HEK293 (cell line): ENCODE measurements at regions not wholly inside any gene's neighbourhood (a gene's known extent, or its start where the extent isn't known, plus 50 kb on each side); places are given as distances from the start of the nearest gene placed in this dataset.

Experiments
- CTCF ChIA-PET: fragments of 350-600 bp; formaldehyde crosslinking; extraction: SDS; loops from one replicate; lab custom pipeline; 2021; ENCODE audit warnings: antibody characterized with exemption; lab: Yijun Ruan, JAX
- POLR2A ChIA-PET: fragments of 300-600 bp; formaldehyde crosslinking; extraction: SDS; loops from one replicate; lab custom pipeline; 2020; ENCODE audit warnings: antibody characterized with exemption, inconsistent platforms; lab: Yijun Ruan, JAX
- H3K27ac ChIP-seq: fragments of 200-500 bp; sonication (Bioruptor generic); 2 replicates; pipeline ENCODE4 v1.5.1; 2014; ENCODE audit warnings: low read depth, low read length, control low read depth, inconsistent platforms; ENCODE audit errors: extremely low read depth
- H3K36me3 ChIP-seq, 2 experiments: fragments of 200-500 bp in 1 of 2; sonication (Bioruptor generic) in 1 of 2; 1 replicate in 1 of 2; 2 replicates in 1 of 2; pipeline ENCODE4 v1.5.1; 2014 to 2017; ENCODE audit warnings: inconsistent platforms in 2 of 2, low read length in 2 of 2; ENCODE audit not compliant: control insufficient read depth in 2 of 2, insufficient read depth in 1 of 2
- H3K4me1 ChIP-seq: fragments of 200-500 bp; sonication (Bioruptor generic); 2 replicates; pipeline ENCODE4 v1.5.1; 2014; ENCODE audit warnings: mild to moderate bottlenecking, low read length, inconsistent platforms; ENCODE audit not compliant: control insufficient read depth, insufficient read depth
- H3K4me3 ChIP-seq: 2 replicates; pipeline ENCODE4 v1.5.1; 2011; ENCODE audit warnings: low read depth, mild to moderate bottlenecking, control low read depth, low read length, moderate library complexity
- H3K9me3 ChIP-seq: fragments of 200-500 bp; sonication (Bioruptor generic); 2 replicates; pipeline ENCODE4 v1.5.1; 2014; ENCODE audit warnings: low read depth, low read length, inconsistent platforms; ENCODE audit not compliant: control insufficient read depth, insufficient read depth
- BCL11A ChIP-seq: fragments of 450-650 bp; formaldehyde crosslinking; IDR thresholded peaks from 2 replicates; pipeline ENCODE4 v1.5.1; 2016; ENCODE audit warnings: low read depth, missing biosample characterization, missing genetic modification characterization
- GLIS2 ChIP-seq: fragments of 450-650 bp; formaldehyde crosslinking; IDR thresholded peaks from 2 replicates; pipeline ENCODE4 v1.5.1; 2016; ENCODE audit warnings: missing biosample characterization, missing genetic modification characterization
- HOXC10 ChIP-seq: sonication (generic); formaldehyde crosslinking; IDR thresholded peaks from 2 replicates; pipeline ENCODE4 v1.8.1; 2023; ENCODE audit warnings: mild to moderate bottlenecking, missing genetic modification reagents
- MZF1 ChIP-seq: fragments of 450-650 bp; formaldehyde crosslinking; IDR thresholded peaks from 2 replicates; pipeline ENCODE4 v1.5.1; 2017; ENCODE audit warnings: missing biosample characterization, missing genetic modification characterization, borderline replicate concordance
- SP7 ChIP-seq: fragments of 450-650 bp; formaldehyde crosslinking; IDR thresholded peaks from 2 replicates; pipeline ENCODE4 v1.5.1; 2016; ENCODE audit warnings: missing biosample characterization, missing genetic modification characterization
- ZBTB11 ChIP-seq: fragments of 450-650 bp; formaldehyde crosslinking; conservative IDR thresholded peaks from 2 replicates; pipeline ENCODE4 v1.5.1; 2016; ENCODE audit warnings: low read depth, missing biosample characterization, missing genetic modification characterization
- ZFHX2 ChIP-seq: fragments of 450-650 bp; formaldehyde crosslinking; conservative IDR thresholded peaks from 2 replicates; pipeline ENCODE4 v1.5.1; 2016; ENCODE audit warnings: missing biosample characterization, missing genetic modification characterization
- ZIC2 ChIP-seq: fragments of 450-650 bp; formaldehyde crosslinking; IDR thresholded peaks from 2 replicates; pipeline ENCODE4 v1.5.1; 2016; ENCODE audit warnings: missing biosample characterization, missing genetic modification characterization
- ZNF132 ChIP-seq: fragments of 450-650 bp; formaldehyde crosslinking; IDR thresholded peaks from 2 replicates; pipeline ENCODE4 v1.5.1; 2017; ENCODE audit warnings: missing biosample characterization, missing genetic modification characterization, borderline replicate concordance
- ZNF202 ChIP-seq: fragments of 450-650 bp; formaldehyde crosslinking; IDR thresholded peaks from 2 replicates; pipeline ENCODE4 v1.5.1; 2016; ENCODE audit warnings: missing biosample characterization, missing genetic modification characterization, borderline replicate concordance
- ZNF221 ChIP-seq: fragments of 450-650 bp; formaldehyde crosslinking; IDR thresholded peaks from 2 replicates; pipeline ENCODE4 v1.5.1; 2017; ENCODE audit warnings: missing biosample characterization, missing genetic modification characterization, borderline replicate concordance
- ZNF274 ChIP-seq, 2 experiments: fragments of 200-500 bp in 1 of 2; fragments of 450-650 bp in 1 of 2; sonication (Bioruptor generic) in 1 of 2; formaldehyde crosslinking in 1 of 2; IDR thresholded peaks; 2 replicates each; pipeline versions ENCODE4 v1.5.1 to v1.6.1; 2014 to 2016; ENCODE audit warnings: borderline replicate concordance in 1 of 2, inconsistent platforms in 1 of 2, low read length in 1 of 2, missing biosample characterization in 1 of 2, missing genetic modification characterization in 1 of 2
- ZNF350 ChIP-seq: fragments of 450-650 bp; formaldehyde crosslinking; IDR thresholded peaks from 2 replicates; pipeline ENCODE4 v1.5.0; 2017; ENCODE audit warnings: missing biosample characterization, mild to moderate bottlenecking, missing genetic modification characterization
- ZNF394 ChIP-seq: fragments of 450-650 bp; formaldehyde crosslinking; IDR thresholded peaks from 2 replicates; pipeline ENCODE4 v1.5.1; 2016; ENCODE audit warnings: missing biosample characterization, missing genetic modification characterization, mild to moderate bottlenecking, moderate library complexity, borderline replicate concordance
- ZNF416 ChIP-seq: fragments of 450-650 bp; formaldehyde crosslinking; IDR thresholded peaks from 2 replicates; pipeline ENCODE4 v1.5.1; 2016; ENCODE audit warnings: missing biosample characterization, missing genetic modification characterization
- ZNF426 ChIP-seq: fragments of 450-650 bp; formaldehyde crosslinking; IDR thresholded peaks from 2 replicates; pipeline ENCODE4 v1.5.1; 2017; ENCODE audit warnings: missing biosample characterization, missing genetic modification characterization, mild to moderate bottlenecking, inconsistent platforms, moderate library complexity
- ZNF513 ChIP-seq: fragments of 450-650 bp; IDR thresholded peaks from 2 replicates; pipeline ENCODE4 v1.5.1; 2018; ENCODE audit warnings: missing biosample characterization, missing genetic modification characterization
- ZNF600 ChIP-seq: fragments of 450-650 bp; formaldehyde crosslinking; IDR thresholded peaks from 2 replicates; pipeline ENCODE4 v1.5.1; 2016; ENCODE audit warnings: missing biosample characterization, missing genetic modification characterization
- ZNF610 ChIP-seq: fragments of 450-650 bp; formaldehyde crosslinking; IDR thresholded peaks from 2 replicates; pipeline ENCODE4 v1.5.1; 2016; ENCODE audit warnings: missing biosample characterization, missing genetic modification characterization, borderline replicate concordance
- ZNF621 ChIP-seq: fragments of 450-650 bp; formaldehyde crosslinking; IDR thresholded peaks from 2 replicates; pipeline ENCODE4 v1.5.1; 2017; ENCODE audit warnings: missing biosample characterization, missing genetic modification characterization
- ZNF623 ChIP-seq: fragments of 450-650 bp; formaldehyde crosslinking; IDR thresholded peaks from 2 replicates; pipeline ENCODE4 v1.5.1; 2016; ENCODE audit warnings: missing biosample characterization, missing genetic modification characterization
- ZNF670 ChIP-seq: fragments of 450-650 bp; formaldehyde crosslinking; IDR thresholded peaks from 2 replicates; pipeline ENCODE4 v1.5.1; 2016; ENCODE audit warnings: missing biosample characterization, missing genetic modification characterization, low read depth
- TF ChIP-seq, protein P1 (sequence below): fragments of 450-650 bp; formaldehyde crosslinking; IDR thresholded peaks from 2 replicates; pipeline ENCODE4 v1.5.1; 2016; ENCODE audit warnings: missing biosample characterization, missing genetic modification characterization
- TF ChIP-seq, protein P2 (sequence below): fragments of 450-650 bp; formaldehyde crosslinking; IDR thresholded peaks from 2 replicates; pipeline ENCODE4 v1.5.1; 2016; ENCODE audit warnings: missing biosample characterization, missing genetic modification characterization

DNA sequence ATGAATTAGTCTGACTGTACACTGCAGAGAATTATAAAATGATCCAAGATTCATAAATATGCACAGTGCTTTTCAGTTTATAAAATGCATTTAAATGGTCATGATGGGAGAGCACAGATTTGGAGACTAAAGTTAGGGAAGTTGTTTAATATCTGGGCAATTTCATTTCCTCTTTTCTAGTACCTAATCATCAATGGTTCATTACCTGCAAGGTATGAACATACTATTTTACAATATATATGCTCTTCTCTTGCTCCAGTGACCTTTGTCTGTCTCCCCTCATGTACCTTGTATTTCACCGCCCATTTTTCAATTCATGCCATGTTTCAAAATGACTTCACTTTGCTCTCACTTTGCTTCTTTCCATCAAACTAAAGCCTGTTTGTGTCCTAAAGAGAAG is 114.5 kb downstream of the SUCNR1 start:
- CTCF ChIA-PET, result no interaction called here
- Histone ChIP-seq H3K4me1 (no peaks in the 10 kb centered on the region), H3K36me3 (no peaks in the 10 kb centered on the region), H3K4me3 (no peak overlapping the region), H3K27ac (no peak overlapping the region), H3K9me3 (no peaks in the 10 kb centered on the region)
- POLR2A ChIA-PET, result no interaction called here
- no peak for TF ChIP-seq ZIC2 (tag by site-specific recombination)
- TF ChIP-seq ZNF623 (tag by site-specific recombination), result no peak
- TF ChIP-seq ZNF610 (tag by site-specific recombination), result no peak
- no peak for TF ChIP-seq ZNF621
- TF ChIP-seq HOXC10 (CRISPR knock-in tag), result no peak
- no peak for TF ChIP-seq ZNF670 (tag by site-specific recombination)
- TF ChIP-seq BCL11A (tag by site-specific recombination), result no peak
- no peak for TF ChIP-seq GLIS2 (tag by site-specific recombination)
- TF ChIP-seq ZNF350 (tag by site-specific recombination), result no peak
- TF ChIP-seq ZNF274 (IDR thresholded peaks at IDR 0.05; ENCODE audit: low read length), result no peak
- no peak for TF ChIP-seq ZNF274 (tag by site-specific recombination; IDR thresholded peaks at IDR 0.05; ENCODE audit: borderline replicate concordance)

DNA sequence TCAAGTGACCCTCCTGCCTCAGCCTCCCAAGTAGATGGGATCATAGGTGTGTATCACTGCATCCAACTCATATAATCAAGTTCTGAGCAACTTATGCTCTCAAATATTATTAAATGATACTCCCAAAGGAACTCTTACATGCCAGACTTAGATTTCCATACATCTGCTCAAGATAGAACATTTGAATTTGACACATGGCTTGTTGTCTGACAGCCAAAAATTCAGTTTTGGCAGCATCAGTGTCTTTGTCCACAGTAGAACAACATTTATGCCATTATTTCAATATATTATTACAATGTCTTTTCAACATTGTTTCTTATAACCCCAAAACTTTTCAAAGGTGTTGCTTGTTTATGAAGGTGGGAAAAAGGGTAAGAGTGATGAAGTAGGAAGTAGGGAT is 116.2 kb downstream of the SUCNR1 start:
- H3K4me3 ChIP-seq, result no peak overlapping the region
- ChIA-PET POLR2A (no interaction called here), CTCF (no interaction called here)
- TF ChIP-seq MZF1 (tag by site-specific recombination) (no peak), ZFHX2 (no peak), ZNF416 (tag by site-specific recombination) (no peak), ZNF513 (tag by site-specific recombination) (no peak), ZNF221 (tag by site-specific recombination) (no peak), ZNF132 (tag by site-specific recombination) (no peak), ZNF600 (tag by site-specific recombination) (no peak), ZNF426 (tag by site-specific recombination) (no peak), ZNF202 (no peak), ZBTB11 (tag by site-specific recombination) (no peak), ZNF394 (tag by site-specific recombination) (no peak), GLIS2 (tag by site-specific recombination) (no peak), SP7 (no peak)
- TF ChIP-seq, protein P1, sequence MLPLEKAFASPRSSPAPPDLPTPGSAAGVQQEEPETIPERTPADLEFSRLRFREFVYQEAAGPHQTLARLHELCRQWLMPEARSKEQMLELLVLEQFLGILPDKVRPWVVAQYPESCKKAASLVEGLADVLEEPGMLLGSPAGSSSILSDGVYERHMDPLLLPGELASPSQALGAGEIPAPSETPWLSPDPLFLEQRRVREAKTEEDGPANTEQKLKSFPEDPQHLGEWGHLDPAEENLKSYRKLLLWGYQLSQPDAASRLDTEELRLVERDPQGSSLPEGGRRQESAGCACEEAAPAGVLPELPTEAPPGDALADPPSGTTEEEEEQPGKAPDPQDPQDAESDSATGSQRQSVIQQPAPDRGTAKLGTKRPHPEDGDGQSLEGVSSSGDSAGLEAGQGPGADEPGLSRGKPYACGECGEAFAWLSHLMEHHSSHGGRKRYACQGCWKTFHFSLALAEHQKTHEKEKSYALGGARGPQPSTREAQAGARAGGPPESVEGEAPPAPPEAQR (tag by site-specific recombination), result no peak
- TF ChIP-seq, protein P2, sequence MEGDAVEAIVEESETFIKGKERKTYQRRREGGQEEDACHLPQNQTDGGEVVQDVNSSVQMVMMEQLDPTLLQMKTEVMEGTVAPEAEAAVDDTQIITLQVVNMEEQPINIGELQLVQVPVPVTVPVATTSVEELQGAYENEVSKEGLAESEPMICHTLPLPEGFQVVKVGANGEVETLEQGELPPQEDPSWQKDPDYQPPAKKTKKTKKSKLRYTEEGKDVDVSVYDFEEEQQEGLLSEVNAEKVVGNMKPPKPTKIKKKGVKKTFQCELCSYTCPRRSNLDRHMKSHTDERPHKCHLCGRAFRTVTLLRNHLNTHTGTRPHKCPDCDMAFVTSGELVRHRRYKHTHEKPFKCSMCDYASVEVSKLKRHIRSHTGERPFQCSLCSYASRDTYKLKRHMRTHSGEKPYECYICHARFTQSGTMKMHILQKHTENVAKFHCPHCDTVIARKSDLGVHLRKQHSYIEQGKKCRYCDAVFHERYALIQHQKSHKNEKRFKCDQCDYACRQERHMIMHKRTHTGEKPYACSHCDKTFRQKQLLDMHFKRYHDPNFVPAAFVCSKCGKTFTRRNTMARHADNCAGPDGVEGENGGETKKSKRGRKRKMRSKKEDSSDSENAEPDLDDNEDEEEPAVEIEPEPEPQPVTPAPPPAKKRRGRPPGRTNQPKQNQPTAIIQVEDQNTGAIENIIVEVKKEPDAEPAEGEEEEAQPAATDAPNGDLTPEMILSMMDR (tag by site-specific recombination), result no peak
- H3K36me3 ChIP-seq, result no peaks in the 10 kb centered on the region
- no peak overlapping the region for H3K27ac ChIP-seq
- H3K4me1 ChIP-seq, result no peaks in the 10 kb centered on the region
- no peaks in the 10 kb centered on the region for H3K9me3 ChIP-seq
